NCI-H128 (cell line): ENCODE measurements at regions not wholly inside any gene's neighbourhood (a gene's known extent, or its start where the extent isn't known, plus 50 kb on each side); places are given as distances from the start of the nearest gene placed in this dataset.

Experiments
- DNase-seq: peaks from one replicate; lab custom pipeline; 2025; ENCODE audit not compliant: unreplicated experiment; lab: John Stamatoyannopoulos, UW

DNA sequence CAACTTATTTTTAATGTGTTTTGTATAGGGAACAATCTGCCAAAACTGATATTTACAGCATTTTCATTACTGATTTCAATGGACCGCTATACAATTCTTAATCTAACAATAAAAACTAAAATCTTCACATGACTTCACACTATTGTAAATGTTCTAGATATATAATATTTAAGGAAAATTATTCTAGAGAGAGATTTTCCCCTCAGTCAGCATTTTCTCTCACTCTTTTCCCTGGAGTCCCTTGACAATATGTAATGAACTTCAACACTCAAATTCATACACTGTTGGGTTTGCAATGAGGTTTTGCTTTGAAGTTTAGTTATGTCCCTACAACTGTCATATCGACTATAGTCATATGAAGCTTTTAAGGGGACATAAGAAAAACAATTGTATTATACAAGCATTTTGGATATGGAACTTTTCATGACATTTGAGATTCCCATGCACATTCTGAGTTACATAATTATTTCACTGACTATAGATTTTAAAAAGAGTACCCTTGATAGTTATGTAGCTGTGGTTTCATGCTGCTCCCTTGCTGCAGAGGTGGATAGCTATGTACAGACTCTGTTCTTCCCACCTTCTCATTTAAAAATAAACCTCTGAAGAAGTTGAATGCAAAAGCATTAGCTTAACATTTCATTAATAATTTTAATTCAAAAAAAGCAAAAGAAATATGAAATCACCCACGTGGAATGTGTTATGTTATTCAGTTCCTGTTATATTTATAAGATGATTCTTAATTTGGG lies 338.5 kb downstream of the AKAIN1 start:
- DNase-seq = no peak

DNA sequence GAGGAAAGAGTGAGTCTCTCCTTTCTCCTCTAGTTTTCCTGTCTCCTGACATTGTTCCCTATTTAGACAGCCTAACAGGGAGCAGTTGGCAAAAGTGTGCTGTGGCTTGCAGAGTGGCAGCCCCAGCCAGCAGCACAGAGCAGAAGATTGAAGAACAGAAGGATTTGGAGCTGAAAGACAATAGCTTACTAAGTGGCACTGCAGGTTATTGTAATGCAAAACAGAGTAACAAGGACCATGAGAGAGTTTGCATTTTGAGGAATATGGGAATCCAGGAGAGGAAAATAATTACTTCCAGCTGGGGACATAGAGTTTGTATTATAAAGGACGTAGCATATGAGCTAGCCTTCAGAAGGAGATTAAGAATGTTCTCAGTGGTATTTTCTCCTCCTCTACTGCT lies 342.4 kb downstream of the AKAIN1 start:
- DNase-seq = no peak

DNA sequence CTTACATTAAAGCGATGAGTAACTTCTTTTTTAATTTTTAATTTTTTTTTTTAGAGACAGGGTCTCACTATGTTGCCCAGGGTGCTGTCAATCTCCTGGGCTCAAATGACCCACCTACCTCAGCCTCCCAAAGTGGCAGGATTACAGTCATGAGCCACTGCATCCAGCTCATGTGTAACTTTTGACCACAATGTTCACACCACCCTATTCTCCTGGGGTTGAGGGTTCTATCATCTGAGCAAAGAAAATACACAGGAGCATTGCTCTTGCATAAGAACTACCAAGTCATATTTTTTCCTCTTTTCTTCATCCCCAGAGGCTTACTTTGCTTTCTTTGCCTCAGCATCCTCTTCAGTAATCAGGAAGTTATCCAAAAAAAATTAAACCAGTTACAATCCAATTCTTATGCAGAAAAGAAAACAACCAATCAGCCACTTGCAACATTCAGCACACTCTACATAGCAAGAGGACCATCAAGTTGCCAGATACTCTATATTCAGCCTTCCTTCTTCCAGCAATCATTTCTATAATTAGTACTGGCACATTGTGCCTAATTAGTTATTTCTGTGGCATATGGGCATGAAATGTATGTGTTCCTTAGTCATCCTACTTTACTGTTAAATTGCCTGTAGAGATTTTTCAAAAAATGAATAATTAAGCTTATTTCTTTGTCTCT lies 345.6 kb downstream of the AKAIN1 start:
- no peak for DNase-seq

DNA sequence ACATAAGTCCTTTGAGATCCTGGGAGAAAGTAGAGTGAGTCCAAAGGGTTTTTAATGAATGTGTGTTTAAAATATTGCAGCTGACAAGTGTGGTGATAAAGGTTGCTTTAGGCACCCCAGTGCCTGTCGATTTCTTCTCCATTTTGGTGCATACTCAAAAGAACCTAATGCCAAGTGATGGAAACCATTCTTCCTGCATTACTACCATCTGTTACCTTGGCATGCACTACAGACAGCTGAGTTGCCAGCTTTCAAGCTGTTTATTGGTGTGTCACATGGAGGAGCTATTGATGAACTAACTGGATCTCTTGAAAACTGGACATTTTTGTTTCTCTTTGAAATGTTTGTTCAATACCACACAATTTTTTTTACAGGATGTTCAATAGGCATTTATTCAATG lies 350.0 kb downstream of the AKAIN1 start:
- DNase-seq = no peak

DNA sequence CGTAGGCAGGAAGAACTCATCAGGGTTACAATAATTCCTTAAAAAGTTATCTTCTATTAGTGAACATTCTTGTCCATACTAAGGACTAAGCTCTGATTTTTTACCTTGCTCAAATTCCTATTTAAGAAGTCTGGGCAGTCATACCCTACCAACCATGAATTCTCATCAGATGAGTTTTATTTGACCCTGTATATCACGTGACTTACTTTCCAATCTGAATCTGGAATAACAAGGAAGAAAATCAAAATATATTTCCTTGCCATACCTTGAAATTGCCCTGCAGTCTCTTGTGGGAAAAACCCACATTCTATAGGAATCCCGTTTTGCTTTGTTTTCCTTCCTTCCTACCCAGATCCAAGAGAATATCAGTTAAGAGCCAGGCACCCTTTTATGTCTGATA lies 352.7 kb downstream of the AKAIN1 start:
- no peak for DNase-seq

DNA sequence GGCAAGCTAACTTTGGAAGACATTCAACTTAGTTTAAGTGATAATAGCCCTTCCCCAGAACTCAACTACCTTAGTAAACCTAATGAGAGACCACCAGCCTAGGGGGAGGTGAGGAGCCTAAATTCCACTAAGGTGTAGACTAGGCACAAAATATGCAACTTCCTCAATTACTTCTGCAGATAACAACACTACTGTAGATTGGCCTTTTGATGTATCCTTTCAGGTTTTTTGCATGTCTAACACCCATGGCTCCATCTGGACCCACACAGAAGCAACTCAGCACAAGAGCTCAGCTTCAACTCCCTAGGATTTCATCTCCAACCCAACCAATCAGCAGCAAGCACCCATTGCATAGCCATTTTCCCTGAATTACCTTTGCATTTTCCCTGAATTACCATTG lies 353.3 kb downstream of the AKAIN1 start:
- DNase-seq = no peak

DNA sequence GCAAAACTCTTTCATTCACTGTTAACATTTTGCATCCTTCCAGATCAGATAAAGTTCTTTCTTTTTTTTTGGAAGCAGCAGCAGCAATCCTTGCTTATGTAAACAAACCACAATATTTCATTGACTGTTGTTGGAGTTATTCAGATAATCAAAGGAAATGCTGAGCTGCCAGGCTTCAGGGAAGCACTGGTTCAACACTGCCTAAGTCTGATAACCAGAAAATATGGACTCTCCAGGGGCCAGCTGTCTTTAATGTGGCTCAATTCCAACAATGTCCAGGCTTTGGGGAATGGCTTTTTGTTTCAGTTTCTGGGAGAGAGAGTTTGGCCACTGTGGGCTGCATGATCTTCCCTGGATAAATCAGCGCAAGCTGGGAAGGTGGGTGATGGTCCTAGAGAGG lies 354.3 kb downstream of the AKAIN1 start:
- no peak for DNase-seq

DNA sequence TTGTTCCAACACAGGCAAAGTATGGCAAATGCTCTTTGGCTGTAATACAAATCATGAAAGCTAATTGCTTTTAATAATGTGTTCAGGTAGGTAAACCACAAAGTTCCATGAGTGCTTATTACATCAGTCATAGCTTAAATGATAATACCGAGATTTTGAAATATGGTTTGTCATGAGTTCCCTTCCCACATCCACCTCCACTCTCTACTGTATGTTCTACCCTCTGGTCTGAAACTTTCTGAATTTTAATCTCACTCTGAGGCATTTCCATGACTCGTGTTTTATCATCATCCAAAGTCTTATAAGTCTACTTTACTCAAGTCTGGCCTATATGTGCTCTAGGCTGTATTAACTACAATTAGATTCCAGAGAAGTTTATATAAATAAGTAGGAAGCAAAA lies 354.8 kb downstream of the AKAIN1 start:
- DNase-seq = no peak

DNA sequence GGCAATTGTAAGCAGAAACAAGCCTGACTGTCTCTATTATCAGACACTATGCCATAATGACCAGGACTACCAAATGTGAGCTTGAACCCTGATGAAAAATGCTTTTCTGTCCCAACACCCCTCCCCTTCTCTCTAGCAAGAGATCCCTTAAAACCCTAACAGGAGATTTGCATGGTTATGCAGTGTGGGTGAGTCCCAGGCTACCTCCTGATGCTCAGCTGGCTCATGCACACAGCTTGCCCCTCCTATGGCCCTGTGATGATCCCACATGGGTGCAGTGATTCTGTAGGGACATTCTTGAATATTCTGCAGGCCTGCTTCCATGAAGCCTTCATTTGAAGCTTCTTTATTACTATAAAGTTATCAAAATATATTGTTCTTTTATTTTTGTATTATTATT lies 357.4 kb downstream of the AKAIN1 start:
- no peak for DNase-seq

DNA sequence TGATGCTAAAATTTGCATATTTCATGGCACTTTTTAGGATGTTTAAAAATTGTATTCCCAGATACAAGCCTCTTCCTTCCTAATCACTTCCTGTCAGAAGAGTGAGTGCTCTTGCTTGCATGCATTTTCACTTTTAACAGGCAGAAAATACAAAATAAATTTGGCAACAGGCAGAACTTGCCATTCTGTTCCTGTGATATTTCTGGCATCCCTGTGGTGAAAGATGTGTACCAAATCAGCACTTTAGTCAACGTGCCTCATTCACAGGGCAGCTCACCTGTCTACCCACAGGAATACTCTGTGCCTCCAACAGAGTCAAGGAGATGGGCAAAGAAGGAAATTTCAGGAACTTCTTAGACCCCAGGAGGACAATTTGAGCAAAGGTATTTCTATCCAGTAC lies 360.9 kb downstream of the AKAIN1 start:
- no peak for DNase-seq

DNA sequence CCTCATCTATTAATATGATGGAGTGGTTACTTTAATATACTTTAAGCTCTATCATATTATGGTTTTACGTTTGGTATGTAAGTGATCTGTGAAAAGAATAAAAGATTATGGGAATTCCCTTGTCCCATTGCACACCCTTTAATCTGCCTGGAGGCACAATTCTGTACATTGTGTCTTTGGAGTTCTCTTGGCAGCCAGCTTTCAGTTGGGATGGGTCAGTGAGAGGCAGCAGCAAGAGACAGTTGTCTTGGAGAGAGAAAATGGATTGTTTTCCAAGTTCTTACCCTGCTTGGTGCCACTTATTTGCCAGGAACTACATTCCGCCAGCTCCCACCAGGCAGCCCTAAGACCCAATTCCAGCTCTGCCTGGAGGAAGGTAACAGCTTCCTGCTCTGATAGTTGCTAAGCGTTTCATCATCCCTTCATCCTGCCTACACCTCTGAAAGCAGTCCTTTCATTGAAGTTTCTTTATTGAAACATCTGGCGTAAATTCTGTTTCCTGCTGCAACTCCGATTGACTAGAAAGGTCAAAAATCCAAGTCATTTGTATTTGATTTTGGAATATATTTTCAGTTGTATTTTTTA lies 365.2 kb downstream of the AKAIN1 start:
- DNase-seq = no peak

DNA sequence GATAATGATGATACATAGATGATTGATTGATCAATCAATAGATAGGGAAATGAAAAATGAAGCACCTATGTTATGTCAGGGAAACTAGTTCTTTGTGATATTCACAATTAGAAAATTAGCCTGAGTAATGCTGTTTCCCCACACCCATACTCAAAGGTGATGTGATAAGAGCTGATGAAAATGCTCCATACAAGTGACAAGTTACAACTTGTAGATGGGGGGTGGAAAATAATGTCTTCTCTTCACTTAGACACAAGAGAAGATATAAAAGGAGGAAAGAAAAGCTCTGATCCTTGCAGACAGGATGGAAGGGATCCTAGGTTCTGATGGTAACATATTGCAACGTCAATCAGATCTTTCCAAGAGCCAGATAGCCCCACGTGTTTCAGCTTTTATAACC lies 365.9 kb downstream of the AKAIN1 start:
- DNase-seq = no peak

DNA sequence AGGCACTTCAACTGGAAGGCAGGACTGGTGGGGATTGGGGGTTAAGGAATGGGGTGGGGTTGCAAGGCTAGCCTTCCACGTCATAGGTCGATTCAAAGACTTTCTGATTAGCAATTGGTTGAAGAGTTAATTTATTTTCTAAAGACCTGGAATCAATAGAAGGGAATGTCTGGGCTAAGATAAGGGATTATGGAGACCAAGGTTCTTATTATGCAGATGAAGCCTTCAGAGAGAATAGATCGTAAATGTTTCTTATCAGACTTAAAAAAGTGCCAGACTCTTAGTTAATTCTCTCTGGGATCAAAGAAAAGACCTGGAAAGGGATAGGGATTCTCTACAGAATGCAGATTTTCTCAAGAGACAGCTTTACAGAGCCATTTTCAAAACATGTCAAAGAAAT lies 368.0 kb upstream of the DLGAP1 start:
- no peak for DNase-seq

DNA sequence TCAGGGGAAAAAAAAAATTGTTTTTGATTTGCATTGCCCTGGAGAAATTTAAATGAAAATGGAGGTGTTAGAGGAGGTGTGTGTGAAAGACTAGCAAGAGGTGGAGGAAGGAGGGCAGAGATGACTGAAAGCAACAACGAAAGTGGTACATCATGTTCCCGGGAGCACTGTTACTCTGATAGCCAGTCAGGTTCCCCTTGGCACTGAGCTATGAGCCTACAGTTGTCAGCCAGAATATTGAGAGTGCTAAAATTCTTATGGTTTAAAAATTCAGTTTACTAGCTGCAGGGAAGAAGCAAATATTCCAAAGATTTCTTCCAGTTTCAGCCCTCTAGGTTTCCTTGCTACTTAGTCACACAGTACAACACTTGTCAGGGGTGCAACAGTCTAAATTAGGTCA lies 366.7 kb upstream of the DLGAP1 start:
- DNase-seq = no peak

DNA sequence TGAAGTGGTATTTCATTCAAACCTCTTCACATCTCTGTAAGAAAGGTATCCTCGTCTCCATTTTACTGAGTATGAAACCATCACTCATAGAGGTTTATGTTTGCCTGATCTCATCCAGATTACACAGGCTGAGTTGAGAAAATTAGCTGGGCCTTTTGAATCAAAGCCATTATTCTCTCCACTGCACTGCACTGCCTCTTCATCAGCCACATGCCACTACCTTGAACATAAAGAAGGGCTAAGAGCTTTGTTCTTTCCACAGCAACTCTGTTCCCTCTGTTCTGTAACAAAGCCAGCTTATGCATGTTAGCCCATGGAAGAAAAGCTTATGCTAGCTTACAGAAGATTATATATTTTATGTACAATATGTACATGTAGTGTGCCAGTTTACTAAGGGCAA lies 362.6 kb upstream of the DLGAP1 start:
- no peak for DNase-seq

DNA sequence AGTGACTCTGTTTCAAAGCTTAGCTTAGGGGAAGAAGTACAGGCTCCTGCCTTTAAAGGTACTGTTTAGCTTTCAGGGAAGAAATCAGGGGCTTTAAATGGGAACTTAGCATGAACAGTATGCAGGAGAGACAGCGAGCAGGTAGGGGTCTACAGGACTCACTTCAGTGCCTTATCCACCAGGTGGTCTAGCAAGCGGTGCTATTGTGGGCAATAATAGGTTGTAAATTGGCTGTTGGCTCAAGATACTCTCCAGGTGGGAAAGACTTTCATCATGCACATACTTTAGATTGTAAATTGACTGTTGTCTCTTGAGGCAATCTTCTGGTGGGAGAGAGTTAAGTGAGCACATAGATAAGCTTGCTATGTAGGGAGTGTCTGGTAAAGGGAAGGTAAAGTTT lies 358.6 kb upstream of the DLGAP1 start:
- no peak for DNase-seq

DNA sequence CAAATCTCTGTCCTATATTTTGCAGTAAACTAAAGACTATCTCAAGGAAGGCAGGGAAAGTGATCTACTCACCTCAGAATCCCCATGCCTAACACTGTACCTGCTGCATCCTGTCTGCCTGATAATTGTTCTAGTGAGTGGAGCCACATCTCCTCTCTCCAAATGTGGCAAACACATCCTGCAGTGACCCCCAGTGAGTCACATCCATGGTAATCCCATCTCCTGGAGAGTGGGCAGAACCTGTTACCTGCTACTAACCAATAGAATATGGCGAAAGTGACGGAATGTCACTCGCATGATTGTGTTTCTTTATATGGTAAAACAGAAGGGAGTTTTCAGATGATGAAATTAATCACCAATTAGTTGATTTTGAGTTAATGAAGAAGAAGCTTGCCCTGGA lies 353.8 kb upstream of the DLGAP1 start:
- no peak for DNase-seq

DNA sequence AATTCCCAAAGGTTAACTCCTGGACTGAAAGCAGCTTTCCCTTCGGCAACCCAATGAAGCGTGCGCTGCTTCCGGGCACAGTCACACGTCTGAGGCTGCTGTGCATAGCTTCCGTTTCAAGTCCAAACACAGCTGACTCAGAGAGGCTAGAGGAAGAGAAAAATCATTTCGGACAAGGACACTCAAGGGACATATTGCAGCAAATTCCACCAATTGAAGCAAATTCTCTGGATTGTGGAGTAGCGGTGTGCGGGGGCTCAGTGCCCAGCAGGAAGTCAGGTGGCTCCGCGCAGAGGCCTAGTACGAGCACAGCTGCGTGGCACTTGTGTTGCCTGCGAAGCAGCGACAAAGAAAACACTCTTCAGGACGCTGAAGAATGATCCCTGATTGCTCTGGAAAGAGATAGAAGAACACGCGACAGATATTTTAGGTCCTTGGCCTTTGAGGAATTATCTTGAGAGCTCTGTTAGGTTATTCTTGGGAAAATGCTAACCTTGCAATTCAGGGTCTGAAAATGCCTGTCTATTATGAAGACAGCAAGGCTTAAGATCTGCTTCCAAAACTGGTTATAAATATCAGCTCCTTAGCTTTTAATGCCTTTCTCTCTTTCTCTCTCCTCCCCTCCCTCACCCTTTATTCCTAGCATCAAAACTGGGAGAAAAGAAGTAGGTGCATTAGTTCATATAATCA lies 352.6 kb upstream of the DLGAP1 start:
- DNase-seq = no peak

DNA sequence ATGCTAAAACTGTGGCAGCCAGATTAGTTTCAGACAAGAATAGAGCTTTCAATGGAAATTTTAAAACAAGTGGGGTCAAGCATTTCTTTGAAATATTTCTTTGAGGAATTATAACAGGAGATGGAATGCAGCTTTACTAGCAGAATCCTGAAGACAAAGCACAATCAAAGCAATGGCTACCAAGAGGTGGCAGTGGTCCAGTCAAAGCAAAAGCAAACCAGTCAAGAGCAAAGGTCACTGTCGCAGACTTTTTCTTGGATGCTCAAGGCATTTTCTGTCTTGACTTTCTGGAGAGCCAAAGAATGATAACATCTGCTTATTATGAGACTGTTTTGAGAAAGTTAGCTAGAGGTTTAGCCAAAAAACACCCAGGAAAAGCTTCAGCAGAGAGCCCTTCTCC lies 351.2 kb upstream of the DLGAP1 start:
- DNase-seq = no peak

DNA sequence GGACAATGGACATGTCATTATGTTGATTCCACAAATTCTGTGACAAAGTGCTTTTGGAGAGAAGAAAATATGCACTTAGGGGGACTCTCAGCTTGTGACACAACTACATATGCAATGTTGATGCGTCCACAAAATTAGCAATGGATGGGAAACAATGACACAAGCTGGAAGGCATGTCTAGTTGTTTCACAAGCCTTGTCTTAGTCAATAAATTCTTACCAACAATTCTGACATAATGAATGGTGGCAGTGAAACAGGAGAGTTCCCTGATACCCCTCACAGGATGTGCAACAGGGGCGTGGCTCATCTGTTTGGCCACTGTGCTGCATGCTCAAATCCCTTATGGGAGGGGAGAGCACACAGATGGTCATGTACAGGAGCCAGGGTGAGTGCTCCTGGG lies 347.2 kb upstream of the DLGAP1 start:
- DNase-seq = no peak

DNA sequence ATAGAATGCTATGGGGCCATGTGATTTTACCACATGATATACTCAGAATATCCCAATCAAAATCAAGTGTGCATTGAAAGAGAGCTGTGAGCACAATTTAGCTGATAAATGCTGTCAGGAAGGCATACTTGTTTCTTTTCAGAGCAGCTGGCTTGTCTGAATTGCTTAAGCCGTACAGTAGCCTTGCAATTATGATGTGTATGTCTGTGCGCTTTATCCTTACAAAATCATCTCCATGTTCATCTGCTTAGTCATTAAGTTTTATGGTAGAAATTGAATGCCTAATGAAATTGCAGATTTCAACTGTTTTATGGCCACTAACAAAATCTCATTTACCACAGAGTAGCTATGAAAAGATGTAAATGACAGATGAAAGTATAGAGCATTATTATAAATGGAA lies 346.0 kb upstream of the DLGAP1 start:
- no peak for DNase-seq
